Hepatocyte (in vitro differentiated cells): ENCODE measurements at regions not wholly inside any gene's neighbourhood (a gene's known extent, or its start where the extent isn't known, plus 50 kb on each side); places are given as distances from the start of the nearest gene placed in this dataset.
A peak's percentile ranks its signal among the peaks of the same experiment; 100 is the strongest.

Source experiments
- DNase-seq: peaks from one replicate; pipeline ENCODE4 v3.0.0-alpha.2; 2016; ENCODE audit warnings: low spot score
- H2AFZ ChIP-seq: fragments of 200-600 bp; sonication (generic); 2 replicates; pipeline ENCODE4 v1.6.0; 2016; ENCODE audit warnings: antibody characterized with exemption, mild to moderate bottlenecking
- H3K27ac ChIP-seq: fragments of 200-600 bp; sonication (generic); 2 replicates; pipeline ENCODE4 v1.5.1; 2016; ENCODE audit warnings: mild to moderate bottlenecking
- H3K27me3 ChIP-seq: fragments of 200-600 bp; sonication (generic); 2 replicates; pipeline ENCODE4 v1.6.1; 2016
- H3K36me3 ChIP-seq: fragments of 200-600 bp; sonication (generic); replicated peaks from 2 replicates; pipeline ENCODE4 v1.5.1; 2016; ENCODE audit warnings: low read depth; ENCODE audit not compliant: insufficient read depth
- H3K4me1 ChIP-seq: fragments of 200-600 bp; sonication (generic); 2 replicates; pipeline ENCODE4 v1.5.1; 2016; ENCODE audit warnings: mild to moderate bottlenecking, moderate library complexity; ENCODE audit not compliant: insufficient read depth
- H3K4me2 ChIP-seq: fragments of 200-600 bp; sonication (generic); 2 replicates; pipeline ENCODE4 v1.6.0; 2016
- H3K4me3 ChIP-seq: fragments of 200-600 bp; sonication (generic); 2 replicates; pipeline ENCODE4 v1.5.1; 2016; ENCODE audit warnings: mild to moderate bottlenecking
- H3K79me2 ChIP-seq: fragments of 200-600 bp; sonication (generic); 2 replicates; pipeline ENCODE4 v1.6.0; 2017; ENCODE audit warnings: mild to moderate bottlenecking
- H3K9me2 ChIP-seq: fragments of 200-600 bp; sonication (generic); replicated peaks from 2 replicates; pipeline ENCODE4 v1.6.0; 2017; ENCODE audit warnings: mild to moderate bottlenecking; ENCODE audit not compliant: insufficient read depth
- H3K9me3 ChIP-seq: fragments of 200-600 bp; sonication (generic); 2 replicates; pipeline ENCODE4 v1.5.1; 2016; ENCODE audit warnings: low read depth, mild to moderate bottlenecking
- H4K20me1 ChIP-seq: fragments of 200-600 bp; sonication (generic); 2 replicates; pipeline ENCODE4 v1.6.0; 2016; ENCODE audit warnings: mild to moderate bottlenecking; ENCODE audit not compliant: insufficient read depth, poor library complexity, severe bottlenecking
- CTCF ChIP-seq: fragments of 200-600 bp; sonication (generic); IDR thresholded peaks from 2 replicates; pipeline ENCODE4 v1.5.1; 2016; ENCODE audit warnings: antibody characterized with exemption, mild to moderate bottlenecking; ENCODE audit not compliant: poor library complexity
- EZH2 ChIP-seq: fragments of 200-600 bp; sonication (generic); IDR thresholded peaks from 2 replicates; pipeline ENCODE4 v1.6.1; 2016; ENCODE audit warnings: antibody characterized with exemption, mild to moderate bottlenecking, borderline replicate concordance
- EZH2phosphoT487 ChIP-seq: fragments of 200-600 bp; sonication (generic); IDR thresholded peaks from one replicate; pipeline ENCODE4 v1.6.1; 2018; ENCODE audit warnings: antibody characterized with exemption, mild to moderate bottlenecking, low read depth, moderate library complexity; ENCODE audit not compliant: unreplicated experiment, severe bottlenecking
- WGBS: methylation state at CpG from one replicate; pipeline ENCODE4 v1.1.6; 2016; ENCODE audit warnings: low lambda C conversion rate; ENCODE audit errors: missing lambda C conversion rate; 5-methylcytosine and 5-hydroxymethylcytosine counted together

GRCh38 chr14:26841920-26842741, 244.3 kb upstream of the NOVA1 start:
- Histone ChIP-seq H3K4me3 (no peak overlapping the region), H2AFZ (no peak overlapping the region), H3K9me3 (no peaks in the 10 kb centered on the region), H3K27ac (peak overlapping the region; percentile 81), H3K9me2 (no peaks in the 10 kb centered on the region), H3K27me3 (no peaks in the 10 kb centered on the region), H3K4me1 (peaks cover 25% of the 10 kb centered on the region), H3K36me3 (no peaks in the 10 kb centered on the region), H3K79me2 (no peaks in the 10 kb centered on the region), H3K4me2 (no peak overlapping the region), H4K20me1 (no peaks in the 10 kb centered on the region)
- WGBS: 63% methylated on average over 3 of the region's 3 CpGs
- peak; percentile 69 for DNase-seq
- no peak for TF ChIP-seq CTCF
- no peak for TF ChIP-seq EZH2
- no peak for TF ChIP-seq EZH2phosphoT487

GRCh38 chr14:26845151-26845818, 247.5 kb upstream of the NOVA1 start:
- Histone ChIP-seq H3K36me3 (no peaks in the 10 kb centered on the region), H3K4me2 (peak overlapping the region; percentile 53), H3K27me3 (no peaks in the 10 kb centered on the region), H3K9me2 (no peaks in the 10 kb centered on the region), H3K27ac (peak overlapping the region; percentile 75), H2AFZ (no peak overlapping the region), H3K79me2 (no peaks in the 10 kb centered on the region), H3K4me1 (peaks cover 21% of the 10 kb centered on the region), H3K4me3 (no peak overlapping the region), H4K20me1 (no peaks in the 10 kb centered on the region), H3K9me3 (no peaks in the 10 kb centered on the region)
- peak; percentile 9 for DNase-seq
- WGBS: 69% methylated on average over 6 of the region's 6 CpGs
- TF ChIP-seq CTCF (no peak), EZH2 (no peak), EZH2phosphoT487 (no peak)

GRCh38 chr14:26846388-26846787, 248.6 kb upstream of the NOVA1 start:
- Histone ChIP-seq H3K27me3 (no peaks in the 10 kb centered on the region), H3K9me2 (no peaks in the 10 kb centered on the region), H2AFZ (no peak overlapping the region), H3K4me1 (peaks cover 18% of the 10 kb centered on the region), H3K4me2 (peak overlapping the region; percentile 53), H3K9me3 (no peaks in the 10 kb centered on the region), H3K36me3 (no peaks in the 10 kb centered on the region), H3K27ac (peak overlapping the region; percentile 70), H3K79me2 (no peaks in the 10 kb centered on the region), H4K20me1 (no peaks in the 10 kb centered on the region), H3K4me3 (no peak overlapping the region)
- TF ChIP-seq CTCF (no peak), EZH2phosphoT487 (no peak), EZH2 (no peak)
- WGBS: 31% methylated on average over 2 of the region's 2 CpGs
- no peak for DNase-seq
